Pons (tissue), 1 donor: ENCODE measurements at regions not wholly inside any gene's neighbourhood (a gene's known extent, or its start where the extent isn't known, plus 50 kb on each side); places are given as distances from the start of the nearest gene placed in this dataset.
A peak's percentile ranks its signal among the peaks of the same experiment; 100 is the strongest.

Experiments
- DNase-seq: peaks from one replicate; pipeline ENCODE4 v3.0.0-alpha.2; 2016; ENCODE audit warnings: low spot score

DNA sequence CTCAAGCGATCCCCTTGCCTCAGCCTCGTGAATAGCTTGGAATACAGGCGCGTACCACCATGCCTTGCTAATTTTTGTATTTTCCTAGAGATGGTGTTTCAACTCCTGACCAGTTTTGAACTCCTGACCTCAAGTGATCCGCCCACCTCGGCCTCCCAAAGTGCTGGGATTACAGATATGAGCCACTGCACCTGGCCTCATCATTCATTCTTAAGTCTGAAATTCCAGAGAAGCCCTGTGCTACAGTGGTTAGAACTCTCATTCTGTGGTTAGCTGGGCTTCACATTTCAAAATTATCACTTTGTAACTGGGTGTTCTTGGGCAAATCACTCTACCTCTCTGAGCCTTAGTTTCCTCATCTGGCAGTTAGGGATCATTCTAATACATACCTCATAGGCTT lies 86.1 kb upstream of the POU3F1 start:
- no peak for DNase-seq

DNA sequence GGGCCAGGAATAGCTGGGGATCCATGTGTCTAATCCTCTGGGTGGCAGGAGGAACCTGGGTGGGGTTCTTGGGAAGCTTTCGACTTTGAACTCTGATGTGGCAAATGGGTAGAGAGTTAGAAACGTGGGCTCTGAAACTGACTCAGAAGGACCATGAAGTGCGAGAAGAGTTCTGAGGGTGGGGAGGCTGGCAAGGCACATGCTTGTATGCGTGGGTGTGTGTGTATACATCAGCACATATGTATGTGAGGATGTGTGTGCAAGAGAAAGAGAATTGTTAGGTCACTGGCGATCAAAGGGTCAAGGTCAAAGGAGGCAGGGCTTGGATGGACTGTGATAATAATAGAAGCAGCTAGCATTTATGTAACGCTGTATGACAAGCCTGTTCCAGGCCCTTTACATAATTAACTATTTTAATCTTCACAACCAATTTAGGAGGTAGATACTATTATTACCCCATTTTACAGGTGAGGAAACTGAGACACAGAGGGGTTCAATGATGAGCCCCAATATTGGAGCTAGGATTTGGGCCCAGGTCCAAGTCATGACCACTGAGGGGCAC lies 84.5 kb upstream of the POU3F1 start:
- DNase-seq = no peak

DNA sequence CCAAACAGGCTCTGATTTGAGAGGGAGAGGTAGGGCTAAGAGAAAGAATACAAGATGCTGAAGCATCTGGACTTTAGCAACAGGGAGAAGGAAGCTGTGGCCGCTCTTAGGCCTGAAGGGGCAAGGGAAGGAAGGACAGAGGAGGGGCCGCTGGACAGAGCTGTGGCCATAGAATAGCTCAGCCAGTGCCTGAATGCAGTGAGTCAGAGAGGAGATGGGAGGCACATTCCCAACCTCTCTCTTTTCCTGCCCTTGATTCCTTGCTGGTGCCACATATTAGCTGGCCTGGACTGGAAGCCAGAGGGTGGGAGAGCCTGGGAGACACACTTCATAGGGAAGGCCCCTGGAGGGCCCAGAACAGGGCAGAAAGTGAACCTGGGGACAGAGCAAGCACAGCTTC lies 83.4 kb upstream of the POU3F1 start:
- DNase-seq = no peak

DNA sequence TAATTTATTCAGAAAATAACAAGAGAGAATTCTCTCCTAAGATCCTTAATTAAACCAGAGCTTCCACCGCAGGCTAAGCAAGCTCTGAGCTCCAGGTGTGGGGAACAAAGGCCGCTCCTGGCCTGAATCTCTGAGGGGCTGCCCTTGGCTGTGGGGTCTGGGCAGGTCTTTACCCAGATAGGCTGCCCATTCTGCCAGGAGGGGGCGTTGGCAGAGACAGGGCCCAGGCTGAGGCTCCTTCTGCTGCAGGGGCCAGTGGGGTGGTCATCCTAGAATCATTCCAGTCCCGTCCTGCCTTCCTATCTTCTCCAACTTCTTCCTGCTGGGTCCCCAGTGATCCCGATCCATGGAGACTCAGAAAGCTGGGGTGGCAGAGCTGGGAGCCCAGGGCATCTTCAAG lies 82.9 kb upstream of the POU3F1 start:
- no peak for DNase-seq

DNA sequence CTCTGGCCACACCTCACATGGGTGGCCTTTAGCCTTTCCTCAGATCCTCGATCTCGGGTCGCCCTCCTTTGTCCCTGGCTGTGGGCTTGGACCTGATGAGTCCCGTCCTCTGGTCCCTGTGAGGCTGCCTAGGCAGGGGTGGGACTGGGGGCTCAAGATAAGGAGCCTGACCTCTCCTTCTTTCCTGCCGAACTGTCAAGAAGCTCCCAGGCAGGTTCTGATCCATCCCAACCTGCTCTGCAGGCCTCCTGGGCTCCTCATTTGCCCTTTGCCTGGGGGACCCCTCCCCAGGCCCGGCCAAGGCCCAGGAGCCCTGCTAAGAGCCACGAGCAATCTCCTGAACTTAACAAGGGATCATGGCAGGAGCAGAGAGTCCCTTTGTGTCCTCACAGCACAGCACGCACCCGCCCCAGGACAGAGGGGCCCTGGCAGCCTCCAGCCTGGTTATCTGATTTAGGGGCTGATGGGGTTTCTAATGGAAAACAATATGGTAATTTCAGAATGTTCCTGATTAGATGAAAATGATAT lies 82.4 kb upstream of the POU3F1 start:
- DNase-seq = no peak

DNA sequence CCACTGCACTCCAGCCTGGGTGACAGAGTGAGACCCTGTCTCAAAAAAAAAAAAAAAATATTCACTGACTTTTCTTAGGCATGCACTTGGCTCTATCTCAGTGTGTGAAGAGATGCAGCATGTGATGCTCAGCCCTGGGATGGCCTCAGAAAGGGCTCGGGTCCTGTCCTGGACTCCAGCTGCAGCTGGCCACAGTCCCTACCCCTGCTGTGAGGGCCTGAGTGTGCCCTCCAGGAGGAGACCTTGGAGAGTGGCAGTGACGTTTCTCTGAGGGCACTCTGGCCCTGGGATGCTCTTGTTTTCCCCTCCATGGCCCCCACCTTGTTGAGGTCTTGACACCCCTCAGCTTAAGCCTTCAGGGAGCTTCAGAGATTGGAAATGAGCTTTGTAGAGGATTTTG lies 81.9 kb upstream of the POU3F1 start:
- DNase-seq = no peak

DNA sequence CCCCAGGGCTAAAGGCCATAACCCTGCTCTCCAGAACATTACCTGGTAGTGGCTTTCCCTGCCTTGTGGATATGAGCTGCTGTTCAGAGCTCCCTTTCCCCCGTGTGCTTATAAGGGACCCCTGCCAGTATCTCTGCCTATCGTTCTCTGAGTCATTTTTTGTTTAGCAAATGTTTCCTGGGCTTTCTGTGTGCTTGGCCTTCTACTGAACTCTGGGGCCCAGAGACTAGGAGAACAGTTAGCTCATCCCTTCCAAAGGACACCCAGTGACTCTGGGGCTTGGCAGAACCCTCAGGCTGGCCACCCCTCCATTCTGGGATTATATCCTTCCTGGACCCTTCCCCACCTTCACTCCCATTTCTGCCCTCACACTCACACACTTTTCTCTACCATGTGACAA lies 80.8 kb upstream of the POU3F1 start:
- DNase-seq = no peak

DNA sequence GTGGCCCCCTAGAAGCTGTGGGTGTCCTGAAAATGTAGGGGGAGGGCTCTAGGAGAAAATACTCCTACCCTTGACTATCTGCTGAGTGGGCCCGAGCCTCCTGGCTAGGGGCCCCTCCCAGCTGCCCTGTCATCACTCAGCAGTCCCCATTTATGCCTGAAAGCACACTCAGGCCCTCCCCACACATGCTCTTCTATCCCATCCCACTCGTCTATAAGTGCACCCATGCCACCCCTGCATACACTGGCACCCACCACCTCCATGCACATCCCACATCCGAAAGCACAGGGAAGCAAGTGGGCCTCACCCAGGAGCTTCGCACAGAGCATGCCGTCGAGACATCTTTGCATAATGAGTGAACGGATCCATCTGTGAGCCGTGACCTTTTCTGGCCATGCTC lies 80.4 kb upstream of the POU3F1 start:
- DNase-seq = no peak

DNA sequence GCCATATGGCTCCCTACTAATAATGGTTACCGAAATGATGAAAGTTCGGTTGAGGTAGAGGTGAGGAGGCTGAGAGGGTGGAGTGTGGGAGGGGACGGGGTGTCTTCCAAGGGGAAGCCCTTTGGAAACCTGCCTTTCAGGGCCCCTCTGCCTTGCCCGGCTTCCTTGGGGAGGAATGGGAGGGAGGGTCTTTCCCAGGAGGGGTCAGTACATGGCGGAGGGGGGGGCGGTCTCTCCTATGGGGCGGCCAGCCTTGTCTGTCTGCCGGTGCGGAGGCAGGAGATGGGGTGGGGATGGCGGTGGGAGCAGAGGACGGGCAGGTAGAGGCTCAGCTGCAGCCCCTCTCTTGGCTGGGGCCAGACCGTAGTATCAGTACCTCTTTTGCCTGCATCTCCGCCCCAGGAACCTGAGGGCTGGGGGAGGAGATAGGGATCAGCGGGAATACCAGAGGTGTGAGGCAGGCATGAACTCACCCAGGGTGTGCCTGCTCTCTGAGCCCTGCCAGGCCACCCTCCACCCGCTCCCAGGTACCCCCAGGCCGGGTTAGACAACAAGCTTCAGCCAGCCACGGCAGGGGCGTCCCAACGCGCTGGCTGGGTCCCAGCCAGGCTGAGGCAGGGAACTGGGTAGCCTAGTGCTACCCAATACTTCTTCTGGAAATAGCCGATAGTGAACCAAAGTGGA lies 79.4 kb upstream of the POU3F1 start:
- no peak for DNase-seq

DNA sequence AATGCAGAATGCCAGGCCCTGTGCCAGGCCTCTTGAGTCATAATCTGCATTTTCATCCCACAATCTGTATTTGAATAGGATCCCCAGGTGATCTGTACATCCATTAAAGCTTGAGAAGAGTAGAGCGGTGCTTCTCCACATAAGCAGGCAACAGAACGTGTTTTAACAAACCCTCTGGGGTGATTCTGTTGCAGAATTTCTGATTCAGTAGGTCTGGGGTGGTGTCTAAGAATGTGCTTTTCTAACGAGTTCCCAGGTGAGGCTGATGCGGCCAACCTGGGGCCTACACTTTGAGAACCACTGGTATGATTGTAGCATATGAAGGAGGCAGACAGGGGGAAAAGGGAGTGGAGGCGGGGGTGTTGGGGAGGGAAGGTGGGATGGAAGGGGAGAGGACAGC lies 78.4 kb upstream of the POU3F1 start:
- no peak for DNase-seq

DNA sequence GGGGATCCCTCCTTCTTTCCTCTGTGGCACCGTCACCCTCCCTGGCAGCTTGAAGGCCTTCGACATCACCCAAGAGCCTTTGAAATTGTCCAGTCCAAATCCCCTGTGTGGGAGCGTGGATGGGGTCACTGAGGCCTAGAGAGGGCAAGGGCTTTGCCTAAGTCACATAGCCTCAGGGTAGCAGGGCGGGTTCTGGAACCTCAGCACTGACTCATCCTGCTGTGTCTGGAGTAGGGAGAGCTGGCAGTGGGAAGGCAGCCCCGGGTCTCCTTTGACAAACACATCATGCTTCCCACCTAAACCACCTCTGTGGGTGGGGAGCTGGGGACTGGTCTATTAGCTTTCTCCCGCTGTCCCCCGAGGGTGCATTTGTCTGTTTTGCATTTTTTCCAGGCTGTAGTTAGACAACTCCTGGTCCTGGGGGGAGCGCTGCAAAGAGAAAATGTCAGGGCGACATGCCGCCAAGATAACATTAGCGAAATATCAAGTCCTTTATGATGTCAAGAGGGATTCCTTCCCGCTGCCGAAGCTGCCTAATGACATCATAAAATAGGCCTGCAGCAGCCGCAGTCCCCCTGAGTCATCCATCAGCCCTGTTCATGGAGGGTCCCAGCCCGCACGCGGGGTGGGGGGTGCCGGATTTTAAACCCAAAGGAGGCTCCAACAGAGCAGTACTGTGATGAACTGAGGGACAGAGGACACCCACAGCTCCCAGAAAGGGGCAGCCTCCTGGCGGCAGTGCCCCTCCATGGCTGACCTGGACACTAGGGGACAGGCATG lies 77.0 kb upstream of the POU3F1 start:
- no peak for DNase-seq

DNA sequence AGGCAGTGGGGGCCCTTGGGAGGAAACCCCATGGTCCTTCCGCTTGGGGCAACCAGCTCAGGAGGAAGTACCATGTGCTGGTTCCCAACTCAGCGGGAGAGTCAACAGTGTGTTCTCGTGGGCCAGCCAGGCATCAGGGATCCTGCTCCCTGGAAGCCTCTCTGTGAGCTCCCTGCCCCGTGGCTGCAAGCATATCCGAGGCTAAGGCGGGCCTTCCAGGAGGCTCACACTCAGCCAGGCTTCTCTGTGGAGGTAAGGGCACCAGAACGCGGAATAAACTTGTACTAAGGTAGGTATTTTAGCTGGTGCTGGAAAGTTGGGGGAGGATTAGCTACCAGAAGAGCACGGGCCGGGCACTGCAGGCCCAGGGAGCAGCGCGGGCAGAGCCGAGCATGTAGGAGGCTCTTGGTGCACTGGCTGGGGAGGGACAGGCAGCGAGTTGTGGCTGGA lies 74.7 kb upstream of the POU3F1 start:
- no peak for DNase-seq

DNA sequence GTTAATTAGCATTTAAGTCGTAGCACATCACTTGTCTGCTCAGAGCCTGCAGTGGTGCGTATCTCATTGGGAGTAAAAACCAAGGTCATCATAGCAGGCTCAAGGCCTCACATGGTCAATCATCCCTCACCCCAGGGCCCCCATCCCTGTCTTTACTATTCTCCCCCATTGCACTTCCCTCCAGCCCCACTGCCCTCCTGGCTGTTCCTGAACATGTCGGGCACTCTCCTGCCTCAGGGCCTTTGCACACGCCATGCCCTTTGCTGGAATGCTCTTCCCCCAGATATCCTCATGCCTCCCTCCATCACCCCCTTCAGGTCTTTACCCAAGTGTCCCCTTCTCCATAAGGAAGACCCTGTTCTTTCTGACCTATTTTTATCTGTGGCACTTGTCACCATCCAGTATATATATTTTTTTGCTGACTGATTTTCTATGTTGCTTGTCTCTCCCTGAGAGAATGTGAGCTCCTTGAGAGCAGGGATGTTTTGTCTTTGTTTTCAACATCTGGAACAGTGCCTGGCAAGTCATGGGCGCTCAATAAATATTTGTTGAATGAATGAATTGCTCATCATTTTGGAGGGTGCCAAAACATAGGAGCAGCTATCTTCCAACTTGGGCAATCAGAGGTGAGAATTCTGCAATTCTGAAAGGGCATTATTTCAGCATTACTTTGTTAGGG lies 74.1 kb upstream of the POU3F1 start:
- no peak for DNase-seq

DNA sequence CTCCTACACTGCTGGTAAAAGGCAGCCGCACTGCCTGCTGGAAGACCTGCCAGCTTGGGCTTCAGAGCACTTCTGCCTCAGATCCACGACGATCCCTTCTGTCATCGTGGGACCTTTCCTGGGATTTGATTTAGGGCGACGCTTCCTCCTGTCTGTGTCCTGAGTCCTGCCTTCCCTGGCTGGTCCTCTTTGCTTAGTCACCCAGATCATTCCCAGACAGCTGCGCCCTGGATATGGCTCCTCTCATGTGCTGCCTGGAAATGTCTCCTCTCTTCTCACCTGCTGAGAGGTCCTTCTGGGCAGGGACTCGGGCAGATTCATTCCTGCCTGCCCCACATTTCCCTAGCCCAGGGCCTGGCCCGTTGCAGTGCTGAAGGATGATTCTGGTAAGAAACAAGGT lies 72.4 kb upstream of the POU3F1 start:
- DNase-seq = no peak

DNA sequence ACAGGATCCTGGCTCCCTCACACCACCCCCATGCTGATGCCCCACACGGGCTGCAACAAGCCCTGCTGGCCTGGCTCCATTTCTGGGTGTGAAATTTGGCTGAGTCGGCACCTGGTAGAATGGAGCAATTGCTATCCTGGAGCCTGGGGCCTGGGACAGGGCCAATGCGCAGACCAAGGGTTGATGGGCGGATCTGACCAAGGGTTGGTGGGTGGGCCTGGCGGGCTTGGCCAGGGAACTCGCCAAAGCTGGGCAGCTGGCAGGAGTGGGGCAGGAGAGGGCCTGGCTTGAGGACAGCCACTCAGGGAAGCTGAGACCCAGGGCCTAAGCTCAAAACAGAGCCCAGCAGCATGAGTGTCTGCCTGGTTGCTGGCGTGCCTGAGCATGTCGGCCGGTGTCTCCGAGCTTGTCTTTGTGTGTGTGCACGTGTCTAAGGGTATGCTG lies 70.9 kb upstream of the POU3F1 start:
- peak; percentile 11 for DNase-seq

DNA sequence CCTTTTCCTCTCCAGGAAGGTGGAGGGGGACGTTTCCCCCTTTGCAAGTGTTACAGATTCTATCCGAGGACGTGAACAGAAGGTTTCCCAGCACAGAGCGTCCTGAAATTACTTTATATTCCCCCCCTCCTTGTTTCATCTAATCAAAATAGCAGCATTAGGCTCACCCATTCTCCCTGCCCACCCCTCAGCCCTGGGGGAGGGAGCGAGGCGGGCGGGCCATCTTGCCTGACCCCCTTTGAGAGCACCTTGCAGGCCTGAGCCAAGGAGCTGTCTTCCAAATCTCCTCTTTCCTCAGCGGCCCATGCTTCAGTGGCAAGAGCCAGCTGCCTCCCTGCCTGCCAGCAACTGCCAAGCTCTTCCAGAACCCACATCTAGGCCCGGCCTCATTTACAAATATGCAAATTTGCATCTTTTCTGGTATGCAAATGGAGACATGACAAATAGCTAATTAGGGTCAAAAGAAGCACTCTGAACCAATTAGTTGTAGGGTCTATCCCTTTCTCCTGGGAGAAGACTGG lies 69.1 kb upstream of the POU3F1 start:
- DNase-seq = no peak

DNA sequence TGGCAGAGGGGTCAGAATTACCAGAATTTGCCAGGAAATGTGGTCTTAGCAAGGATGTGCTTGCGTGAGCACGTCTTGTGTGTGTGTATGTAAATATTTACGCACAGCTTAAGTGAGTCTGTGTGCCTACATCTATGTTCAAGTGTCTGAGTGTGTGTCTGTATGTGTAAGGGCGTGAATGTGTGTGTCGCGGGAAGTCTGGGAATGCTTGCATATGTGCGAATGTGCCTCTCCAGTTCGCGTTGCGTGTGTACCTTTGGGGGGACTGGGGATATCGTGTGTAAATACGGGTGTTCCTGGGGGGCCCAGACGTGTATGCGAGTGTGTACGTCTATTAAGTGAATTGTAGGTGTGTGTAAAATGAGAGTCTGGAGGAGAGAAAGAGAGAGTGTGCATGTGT lies 68.6 kb upstream of the POU3F1 start:
- no peak for DNase-seq

DNA sequence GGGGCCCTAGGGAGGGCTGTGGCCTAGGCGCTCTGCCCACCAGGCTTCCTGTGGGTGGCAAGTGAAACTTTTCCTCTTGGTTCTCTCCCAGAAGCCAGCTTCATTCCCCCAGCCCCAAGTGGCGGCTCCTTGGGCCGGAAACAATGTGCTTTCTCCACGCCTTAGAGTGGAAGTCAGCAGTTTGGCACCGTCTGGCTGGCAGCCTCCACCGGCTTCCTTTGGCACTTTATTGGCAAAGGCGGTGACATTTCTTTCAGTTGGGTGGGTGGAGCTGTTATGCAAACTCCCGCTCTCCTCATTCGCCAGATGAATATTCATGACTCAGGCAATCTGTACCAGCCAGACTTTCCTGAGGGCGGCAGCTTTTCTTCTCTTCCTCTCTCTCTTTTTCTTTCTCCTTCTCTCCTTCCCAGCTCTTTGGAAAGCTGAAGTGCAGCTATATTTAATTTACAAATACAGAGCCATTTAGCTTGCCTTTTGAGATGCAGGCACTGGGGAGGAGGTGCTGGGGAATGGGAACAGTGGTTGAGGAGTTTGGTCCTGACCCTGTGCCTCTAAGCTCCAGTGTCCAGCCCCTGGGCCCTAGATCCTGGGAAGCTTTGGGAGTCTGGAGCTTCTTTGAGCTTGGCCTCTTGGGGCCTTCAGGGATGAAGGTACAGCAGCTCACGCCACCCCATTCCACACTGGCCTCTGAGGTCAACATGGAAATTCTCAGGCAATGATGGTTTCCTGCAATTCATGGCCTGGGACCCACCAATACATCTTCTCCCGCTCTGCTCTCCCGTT lies 67.8 kb upstream of the POU3F1 start:
- DNase-seq = peak; percentile 44

DNA sequence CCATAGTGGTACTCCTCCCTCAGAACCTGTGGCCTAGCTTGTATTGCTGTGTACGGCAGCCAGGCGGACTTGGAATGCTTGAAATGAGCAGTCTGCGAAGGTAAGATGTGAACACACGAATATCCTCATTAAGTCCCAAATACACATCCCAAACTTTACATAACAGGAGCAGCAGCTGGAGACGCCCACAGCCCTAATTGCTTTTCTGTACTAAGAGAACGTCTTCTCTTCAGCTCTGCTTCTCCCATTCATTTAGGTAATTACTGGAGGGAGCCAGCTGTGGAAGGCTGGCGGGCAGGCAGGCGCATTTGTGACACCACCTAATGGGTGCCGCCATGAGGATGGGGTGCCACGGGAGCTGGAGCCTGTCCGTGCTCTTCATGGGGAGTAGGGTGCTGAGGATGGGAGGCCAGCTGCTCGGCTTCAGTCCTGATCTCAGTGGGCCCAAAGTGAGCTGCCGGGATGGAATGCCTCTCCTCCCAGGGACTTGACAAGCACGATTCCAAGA lies 66.6 kb upstream of the POU3F1 start:
- DNase-seq = no peak

DNA sequence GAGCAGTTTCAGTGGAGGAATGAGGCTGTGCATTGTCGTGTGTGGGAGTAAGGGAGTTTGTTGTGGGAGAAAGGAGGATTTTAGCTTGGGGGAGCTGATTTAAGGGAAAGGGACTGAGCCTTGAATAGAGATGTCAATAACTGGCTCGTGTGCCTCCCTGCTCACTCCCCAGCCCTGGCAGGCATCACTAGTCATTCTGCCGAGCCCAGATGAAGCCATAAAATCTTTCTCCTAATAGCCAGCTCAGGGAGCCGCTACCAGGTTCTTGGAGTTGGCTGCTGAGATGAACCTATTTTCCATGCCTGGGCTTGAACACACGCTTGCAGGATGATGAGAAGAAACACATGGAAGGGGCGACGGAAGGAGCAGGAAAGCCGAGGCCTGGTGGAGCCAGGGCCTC lies 65.0 kb upstream of the POU3F1 start:
- no peak for DNase-seq

DNA sequence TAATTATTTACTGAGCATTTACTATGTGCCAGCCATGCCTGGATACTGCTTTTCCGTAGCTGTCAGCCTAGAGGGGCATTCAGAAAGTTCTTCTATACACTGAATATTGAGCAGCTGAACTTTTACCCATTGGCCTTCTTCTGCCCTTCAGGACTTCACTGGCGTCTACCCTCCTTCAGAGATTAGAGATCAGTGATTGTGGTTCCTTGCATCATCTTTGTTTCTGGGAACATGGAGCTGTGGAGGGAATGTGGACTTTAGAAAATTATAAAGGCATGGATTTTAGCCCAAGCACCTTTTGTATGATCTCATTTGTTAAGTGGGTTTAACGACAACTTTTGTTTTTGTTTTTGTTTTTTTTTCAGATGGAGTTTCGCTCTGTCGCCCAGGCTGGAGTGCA lies 58.7 kb upstream of the POU3F1 start:
- DNase-seq = no peak
